HG03571 (cell line): ENCODE measurements at regions not wholly inside any gene's neighbourhood (a gene's known extent, or its start where the extent isn't known, plus 50 kb on each side); places are given as distances from the start of the nearest gene placed in this dataset.

Source experiments
- ATAC-seq: cut with Tn5 transposase; IDR thresholded peaks from one replicate; pipeline ENCODE4 v1.9.1; 2021; ENCODE audit not compliant: unreplicated experiment

DNA sequence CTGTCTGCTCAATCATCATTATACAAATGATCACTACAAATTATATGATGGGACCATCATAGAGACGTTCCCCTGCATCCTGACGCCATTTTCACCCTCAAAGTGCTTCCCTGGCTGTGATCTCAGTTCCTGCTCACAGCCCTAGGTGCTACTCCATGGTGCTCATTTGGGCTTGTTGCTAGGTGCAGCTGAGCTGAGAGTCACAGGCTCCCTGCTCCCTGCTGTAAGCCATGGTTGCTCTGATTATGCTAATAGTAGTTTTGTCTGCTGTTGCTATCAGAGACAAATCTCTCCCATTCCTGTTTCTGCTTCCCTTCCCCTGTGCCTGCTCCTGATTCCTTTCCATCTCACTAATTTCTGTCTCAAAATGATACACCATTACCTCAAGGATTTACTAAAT is 474.3 kb downstream of the METTL15 start:
- ATAC-seq: no peak

DNA sequence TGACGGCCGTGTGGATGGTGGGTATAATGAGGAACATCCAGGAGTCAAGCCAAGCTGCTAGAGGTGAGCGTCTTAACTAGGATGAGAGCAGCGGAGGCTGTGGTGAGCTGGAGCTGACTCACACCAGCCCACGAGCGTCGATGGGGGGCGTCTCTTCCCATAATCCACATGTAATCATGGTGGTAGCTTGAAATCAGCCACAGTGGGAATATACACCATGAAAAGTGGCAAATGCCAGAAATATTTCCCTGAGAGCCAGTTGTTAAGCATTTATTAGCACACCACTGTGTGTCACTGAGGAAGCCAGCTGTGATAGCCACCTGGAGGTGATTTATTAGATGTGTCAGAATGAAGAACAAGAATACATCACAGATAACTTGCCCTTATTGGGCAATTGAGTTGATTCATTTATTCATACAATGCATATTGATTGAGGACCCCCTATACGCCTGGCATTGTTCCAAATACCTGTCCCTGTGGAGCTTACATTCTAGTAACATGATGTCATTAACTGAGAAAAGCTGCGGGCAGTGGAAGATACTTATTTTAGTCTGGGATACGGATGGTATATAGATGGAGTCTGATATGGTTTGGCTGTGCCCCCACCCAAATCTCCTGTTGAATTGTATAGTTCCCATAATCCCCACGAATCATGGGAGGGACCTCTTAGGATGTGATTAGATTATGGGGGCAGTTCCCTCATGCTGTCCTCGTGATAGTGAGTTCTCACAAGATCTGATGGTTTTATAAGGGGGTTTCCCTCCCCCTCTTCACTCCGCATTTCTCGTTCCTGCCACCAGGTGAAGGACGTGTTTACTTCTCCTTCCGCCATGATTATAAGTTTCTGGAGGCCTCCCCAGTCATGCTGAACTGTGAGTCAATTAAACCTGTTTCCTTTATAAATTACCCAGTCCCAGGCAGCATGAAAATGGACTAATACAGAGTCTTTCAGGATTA is 473.4 kb downstream of the METTL15 start:
- no peak for ATAC-seq

DNA sequence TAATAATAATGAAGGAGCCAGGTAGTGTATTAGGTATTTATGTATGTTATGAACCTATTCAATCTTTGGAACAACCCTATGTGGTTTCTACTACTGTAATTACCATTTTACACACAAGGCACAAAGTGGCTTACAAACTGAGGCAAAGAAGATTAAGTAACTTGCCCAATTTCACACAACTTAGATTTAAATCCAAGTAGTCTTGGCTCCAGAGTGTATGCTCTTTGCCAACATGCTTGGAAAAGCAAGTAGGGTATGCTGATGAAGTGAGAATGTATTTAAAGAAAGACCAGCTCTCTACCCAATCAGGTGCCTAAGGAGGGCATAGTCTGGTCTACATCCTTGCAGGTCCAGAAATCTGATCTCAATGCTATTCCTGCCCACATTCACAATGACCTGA is 463.2 kb downstream of the METTL15 start:
- ATAC-seq: no peak

DNA sequence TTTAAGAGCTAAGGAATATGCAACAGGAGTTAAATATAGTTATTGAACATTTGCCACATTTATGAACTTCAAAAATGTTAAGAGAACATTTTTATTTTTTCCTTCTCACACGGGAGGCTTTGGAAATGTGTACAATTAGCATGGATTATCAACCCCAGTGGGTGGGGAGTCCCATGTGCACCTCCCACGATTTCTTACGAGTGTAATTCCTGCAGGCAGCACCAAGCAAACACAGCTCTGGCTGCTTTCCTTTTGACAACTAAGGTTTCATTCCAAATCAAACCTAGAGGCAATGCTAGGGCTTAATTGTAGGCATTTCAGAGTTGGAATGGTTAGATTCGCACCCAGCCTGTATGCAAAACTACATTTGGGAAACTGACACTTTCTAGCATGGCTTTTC is 460.9 kb downstream of the METTL15 start:
- ATAC-seq: no peak

DNA sequence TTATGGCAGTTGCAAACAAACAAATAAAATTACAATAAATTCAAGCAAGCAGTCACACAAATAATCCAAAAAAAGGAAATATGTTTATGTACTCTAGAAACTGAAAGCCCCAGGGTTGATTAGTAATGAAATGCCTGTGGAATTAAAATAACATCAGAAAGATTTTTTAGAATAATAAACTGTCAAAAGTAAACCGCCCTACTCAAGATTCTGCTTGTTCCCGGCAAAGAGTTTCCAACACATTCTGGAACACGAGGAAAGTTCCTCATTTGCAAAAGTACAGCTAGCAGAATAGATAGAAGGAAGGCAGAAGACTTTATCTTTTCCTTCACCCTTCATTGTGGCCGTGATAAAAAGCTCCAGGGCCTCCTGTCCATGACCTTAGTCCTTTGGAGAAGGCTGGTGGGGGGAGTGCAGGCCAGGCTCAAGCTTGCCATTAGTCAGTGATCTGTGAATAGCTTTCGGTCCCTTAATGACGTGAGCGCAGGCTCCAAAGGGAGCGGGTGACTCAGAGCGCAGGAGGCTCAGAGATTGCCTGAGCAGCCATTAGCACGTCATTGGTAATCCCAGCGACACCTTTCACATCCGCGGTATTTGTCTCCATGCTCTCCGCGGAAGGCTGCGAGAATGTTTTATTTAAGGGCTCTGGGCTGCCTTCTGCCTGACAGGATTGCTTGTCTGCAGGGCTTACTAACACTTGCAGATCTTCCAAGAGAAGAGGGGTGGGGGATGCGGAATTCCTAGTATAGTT is 458.3 kb downstream of the METTL15 start:
- ATAC-seq: no peak

DNA sequence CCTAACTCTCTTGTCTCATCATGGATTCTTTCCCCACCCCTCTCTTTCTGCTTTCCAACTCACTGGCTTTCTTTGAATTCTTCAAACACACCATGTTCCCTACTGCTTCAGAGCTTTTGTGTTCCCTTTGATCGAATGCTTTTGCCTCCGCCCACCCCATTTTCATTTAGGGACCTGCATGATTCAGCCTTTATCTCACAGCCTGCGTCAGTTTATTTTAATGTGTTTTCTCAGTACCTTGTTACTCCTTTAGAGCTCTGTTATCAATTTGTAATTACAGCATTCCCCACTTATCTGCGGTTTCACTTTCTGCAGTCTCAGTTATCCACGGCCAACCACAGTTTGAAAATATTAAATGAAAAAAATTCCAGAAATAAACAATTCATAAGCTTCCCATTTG is 451.3 kb downstream of the METTL15 start:
- no peak for ATAC-seq

DNA sequence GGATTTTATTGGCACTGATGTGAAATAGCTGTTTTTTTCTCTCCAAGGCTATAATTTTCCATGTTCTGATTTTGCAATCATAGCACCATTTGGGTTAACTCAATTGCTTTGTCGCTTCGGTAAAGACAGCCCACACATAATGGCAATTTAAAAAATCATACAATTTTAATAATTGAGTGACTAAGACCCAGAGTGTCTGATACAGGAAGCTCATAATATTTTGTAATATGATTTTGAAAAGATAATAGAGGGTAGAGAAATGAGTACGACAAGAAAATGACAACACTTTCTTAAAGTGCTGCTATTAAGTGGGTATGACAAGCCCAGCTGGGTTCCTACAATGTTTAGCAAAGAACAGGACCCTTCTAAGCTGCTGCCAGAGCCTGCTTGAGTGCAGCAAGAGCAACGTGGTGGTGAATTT is 439.1 kb downstream of the METTL15 start:
- no peak for ATAC-seq

DNA sequence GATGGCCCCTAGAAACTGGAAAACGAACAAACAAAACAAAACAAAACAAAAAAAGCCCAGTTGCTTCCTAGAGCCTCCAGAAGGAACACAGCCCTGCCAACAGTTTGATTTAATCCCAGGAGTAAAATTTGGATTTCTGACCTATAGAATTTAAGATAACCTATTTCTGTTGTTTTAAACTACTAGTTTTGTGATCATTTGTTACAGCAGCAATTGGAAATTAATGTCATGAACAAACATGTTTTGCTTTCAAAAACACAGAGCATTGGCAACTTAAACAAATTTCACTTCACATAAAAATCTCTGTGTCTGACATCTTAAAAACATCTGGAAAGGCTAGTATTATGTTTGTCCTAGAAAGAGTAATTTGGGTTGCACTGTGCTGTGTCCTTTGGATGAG is 437.3 kb downstream of the METTL15 start:
- no peak for ATAC-seq

DNA sequence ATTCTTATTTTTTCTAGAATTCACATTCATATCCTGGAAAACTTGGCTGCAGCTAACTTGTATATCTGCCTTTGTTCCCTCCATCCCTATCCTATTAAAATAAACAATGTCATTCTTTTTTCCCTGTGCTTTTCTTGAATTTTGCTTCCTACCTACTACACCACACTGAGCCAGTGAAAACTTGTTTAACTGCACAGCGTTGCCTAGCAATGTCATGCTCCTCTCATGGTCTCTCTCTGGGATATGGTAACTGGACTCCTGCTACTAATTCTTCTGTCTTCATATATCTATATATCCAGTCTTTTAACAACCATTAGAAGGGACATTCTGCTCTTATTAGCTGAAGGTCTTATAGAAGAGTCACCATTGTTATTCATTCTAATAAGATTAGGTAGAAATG is 434.4 kb downstream of the METTL15 start:
- no peak for ATAC-seq

DNA sequence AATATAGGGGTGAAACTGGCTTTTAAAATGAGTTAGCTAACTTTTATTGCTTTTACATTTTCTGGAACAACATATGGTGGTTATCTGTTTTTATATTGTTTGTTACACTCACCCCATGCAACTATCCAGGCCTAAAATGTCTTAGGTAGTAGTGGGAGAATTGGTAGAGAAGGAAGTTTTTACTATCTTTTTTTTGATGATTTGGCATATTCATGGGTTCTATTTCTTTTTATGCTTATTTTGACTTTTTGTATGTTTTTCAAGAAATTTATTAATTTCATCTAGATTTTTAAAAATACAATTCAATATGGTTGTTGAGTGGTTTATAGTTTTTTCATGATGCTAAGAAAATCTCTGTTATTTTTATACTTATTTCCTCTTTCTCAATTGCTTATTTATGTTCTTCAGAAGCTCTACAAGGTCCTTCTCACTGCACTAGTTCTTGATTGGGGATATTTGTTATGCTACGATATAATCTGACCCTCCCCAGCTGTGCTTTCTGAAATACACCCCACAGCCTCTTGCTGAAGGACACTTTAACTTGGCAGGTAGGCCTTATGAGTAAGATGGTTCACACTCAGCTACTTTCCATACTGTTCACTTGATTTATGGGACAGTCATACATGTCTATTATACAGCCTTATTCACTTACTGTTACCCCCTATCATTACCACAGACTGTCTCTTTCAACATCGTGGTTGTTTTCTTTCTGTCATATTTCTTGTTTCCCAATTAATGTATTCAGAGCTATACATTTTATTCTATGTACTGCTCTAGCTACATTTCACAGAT is 431.2 kb downstream of the METTL15 start:
- ATAC-seq: no peak

DNA sequence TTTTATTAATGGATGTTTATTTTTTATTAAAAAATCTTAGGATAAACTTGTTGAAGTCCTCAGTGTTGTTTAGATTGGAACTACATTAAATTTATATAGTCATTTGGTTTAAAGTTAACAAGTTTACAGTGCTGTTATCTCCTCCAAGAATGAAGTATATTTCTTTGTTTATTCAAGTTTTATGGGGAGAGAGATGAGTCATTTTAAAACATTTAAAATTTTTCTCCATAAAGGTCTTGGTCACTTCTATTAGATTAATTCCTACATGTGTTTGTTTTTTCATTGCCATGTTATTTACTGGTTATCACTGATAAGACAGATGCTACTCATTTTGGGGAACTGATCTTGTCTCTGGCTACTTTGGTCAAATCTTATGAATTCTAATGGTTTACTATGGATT is 429.6 kb downstream of the METTL15 start:
- ATAC-seq: no peak

DNA sequence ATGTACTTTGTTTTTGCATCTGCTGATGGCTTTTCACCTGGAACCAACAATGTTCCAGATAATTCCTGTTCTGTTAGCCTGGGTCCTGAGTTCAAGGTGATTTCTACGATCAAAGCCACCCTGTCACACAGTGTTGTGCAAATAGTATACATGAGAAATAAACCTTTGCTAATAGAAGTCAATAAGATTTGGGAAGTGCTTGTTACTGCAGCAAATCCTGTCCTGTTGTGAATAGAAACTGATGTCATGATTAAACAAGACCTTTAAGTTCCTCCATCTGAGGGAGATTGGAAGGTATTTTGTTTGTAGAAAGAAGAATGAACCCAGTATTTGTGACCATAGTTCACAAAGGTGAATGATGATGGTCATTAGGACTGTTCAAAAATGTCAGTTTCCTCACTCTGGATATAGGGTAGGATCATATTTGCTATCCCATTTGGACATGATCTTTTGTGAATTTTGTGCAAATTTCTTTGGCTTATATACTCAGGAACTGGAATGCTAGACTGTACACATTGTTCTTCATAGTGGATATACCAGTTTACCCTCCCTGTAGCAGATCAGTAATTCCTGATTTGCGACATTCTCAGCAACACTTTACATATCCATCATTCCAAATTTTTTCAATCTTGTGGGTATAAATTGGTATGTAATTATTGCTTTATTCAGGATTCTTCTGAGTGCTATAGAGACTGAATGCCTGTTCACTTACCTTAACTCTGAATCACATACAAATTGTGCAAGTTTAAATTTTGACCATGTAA is 428.5 kb downstream of the METTL15 start:
- no peak for ATAC-seq

DNA sequence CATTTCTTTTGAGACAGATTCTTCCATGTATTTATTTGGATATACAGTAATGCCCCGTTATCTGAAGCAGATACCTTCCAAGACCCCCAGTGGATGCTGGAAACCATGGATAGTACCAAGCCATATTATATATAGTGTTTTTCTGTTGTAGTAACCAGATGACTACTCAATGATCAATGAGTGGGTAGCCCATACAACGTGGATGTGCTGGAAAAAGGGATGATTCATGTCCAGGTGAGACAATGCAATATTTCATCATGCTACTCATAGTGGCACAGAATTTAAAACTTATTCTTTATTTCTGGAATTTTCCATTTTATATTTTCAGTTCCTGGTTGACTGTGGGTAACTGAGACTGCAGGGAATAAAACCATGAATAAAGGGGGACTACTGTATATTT is 427.5 kb downstream of the METTL15 start:
- no peak for ATAC-seq

DNA sequence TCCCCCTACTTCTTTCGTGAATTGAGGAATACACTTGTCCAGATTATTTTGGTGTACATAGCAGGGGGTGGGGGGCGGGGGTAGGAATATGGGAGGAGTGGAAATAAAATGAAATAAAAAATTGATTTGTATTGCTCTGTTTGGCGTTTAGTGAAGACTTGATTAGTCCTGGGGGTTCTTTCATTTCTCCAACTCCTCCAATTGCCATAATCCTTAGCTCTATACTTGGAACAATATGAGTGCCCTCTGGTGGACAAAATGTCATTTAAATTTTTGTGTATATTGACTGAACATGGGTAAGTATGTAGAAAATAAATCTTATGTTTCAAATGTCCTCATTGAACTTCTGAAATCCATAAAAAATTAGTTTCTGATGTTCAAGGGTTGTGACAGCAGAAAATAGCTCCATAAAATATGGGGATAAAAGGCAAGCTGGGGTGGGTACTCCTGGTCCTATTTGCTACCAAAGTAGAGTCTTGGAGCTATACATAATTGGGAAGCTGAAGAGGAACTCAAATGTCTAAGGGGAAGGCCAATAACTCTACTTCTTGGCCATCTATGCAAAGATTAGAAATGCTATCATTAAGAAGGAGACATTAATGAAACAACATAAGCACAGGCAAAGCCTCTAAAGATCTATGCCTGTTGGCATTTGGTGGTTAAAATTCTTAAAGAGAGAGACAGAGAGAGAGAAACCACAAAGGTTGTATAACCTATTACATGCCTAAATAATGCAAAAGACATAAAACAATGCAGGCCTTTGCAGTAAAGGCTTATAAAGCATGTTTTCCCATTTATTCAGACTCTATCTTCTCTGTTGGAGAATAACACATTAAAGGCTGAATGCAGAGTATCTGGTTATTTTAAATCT is 421.6 kb downstream of the METTL15 start:
- ATAC-seq: no peak

DNA sequence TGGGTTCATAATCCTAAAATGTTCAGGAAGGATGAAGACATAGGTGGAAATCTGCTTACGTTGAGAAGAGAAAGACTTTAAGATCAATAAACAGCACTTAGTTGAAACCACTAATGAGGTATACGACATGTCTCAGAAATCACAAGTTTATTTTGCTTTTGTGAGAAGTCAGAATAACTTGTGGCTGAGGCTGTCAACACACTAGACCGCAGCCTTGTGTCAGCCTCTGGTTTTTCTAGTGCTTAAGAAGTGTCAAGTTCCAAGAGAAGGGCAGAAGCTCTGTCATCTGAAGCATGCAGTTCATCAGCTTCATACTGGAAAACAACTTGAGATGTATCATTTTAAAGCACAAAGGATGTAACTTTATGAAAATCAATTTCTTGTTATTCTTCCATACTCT is 420.9 kb downstream of the METTL15 start:
- no peak for ATAC-seq

DNA sequence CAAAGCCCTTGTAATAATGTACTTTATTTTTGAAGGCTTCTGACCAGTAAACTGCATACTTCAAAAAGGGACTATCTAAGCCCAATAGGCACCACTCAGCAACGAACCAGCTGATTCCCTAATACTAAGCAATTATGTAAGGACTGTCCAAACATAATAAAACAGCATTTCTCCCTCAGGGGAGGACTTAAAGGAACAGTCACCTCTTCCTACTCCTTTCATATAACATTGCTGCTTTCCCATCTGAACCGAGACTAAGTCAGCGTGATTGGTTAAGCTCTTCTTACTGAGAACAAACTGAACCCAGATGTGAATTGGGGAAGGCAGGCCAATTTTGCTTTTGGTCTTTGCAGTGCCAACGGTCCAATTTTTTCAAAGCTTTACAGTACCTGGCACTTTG is 420.0 kb downstream of the METTL15 start:
- ATAC-seq: no peak

DNA sequence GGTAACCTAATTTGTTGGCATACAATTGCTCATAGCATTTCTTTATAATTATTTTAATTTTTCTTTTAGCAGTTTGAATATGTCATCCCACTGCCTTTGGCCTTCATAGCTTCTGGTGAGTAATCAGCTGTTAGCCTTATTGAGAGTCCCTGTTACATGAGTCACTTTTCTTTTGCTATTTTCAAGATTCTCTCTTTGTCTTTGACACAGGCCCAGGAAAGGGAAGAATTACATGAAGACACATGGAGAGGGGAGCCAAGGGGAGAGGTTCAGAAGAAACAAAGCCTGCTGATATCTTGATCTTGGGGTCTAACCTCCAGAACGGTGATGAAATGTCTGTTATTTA is 418.2 kb downstream of the METTL15 start:
- no peak for ATAC-seq

DNA sequence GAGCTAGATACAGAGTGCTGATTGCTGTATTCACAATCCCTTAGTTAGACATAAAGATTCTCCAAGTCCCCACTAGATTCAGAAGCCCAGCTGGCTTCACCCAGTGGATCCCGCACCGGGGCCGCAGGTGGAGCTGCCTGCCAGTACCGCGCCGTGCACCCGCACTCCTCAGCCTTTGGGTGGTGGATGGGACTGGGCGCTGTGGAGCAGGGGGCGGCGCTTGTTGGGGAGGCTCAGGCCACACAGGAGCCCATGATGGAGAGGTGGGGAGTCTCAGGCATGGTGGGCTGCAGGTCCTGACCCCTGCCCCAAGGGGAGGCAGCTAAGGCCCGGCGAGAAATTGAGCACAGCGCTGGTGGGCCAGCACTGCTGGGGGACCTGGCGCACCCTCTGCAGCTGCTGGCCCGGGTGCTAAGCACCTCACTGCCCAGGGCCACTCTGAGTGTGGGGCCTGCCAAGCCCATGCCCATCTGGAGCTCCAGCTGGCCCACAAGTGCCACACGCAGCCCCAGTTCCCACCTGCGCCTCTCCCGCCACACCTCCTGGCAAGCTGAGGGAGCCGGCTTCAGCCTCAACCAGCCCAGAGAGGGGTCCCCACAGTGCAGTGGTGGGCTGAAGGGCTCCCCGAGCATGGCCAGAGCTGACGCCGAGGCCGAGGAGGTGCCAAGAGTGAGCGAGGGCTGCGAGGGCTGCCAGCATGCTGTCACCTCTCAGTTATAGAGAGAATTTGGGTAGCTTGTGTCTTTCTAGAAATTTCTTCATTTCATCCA is 417.6 kb downstream of the METTL15 start:
- no peak for ATAC-seq

DNA sequence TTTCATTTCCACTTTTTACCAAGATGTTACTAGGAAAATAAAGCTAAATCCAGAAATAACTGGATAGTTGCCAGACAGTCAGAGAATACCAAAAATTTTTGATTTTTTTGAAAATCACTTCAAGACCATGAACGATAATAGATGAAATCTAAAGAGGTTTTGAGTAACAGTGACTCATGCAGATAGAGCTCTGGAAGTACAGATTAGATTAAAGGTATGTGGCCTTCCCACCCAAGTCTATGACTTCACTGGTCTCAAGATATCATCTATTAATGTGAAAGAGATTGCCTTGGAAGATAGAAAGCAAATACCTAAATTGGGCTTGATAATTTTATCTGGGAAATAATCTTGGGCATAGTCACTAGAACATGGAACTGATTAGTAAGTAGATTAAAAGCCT is 415.9 kb downstream of the METTL15 start:
- ATAC-seq: no peak
